Activated CD4-positive, alpha-beta T cell treated with anti-CD3 and anti-CD28 coated beads, Interleukin-2, amount 50 U/mL, for 4 hours (primary cell): ENCODE measurements at regions not wholly inside any gene's neighbourhood (a gene's known extent, or its start where the extent isn't known, plus 50 kb on each side); places are given as distances from the start of the nearest gene placed in this dataset.
"Not testable (repeated sequence)": the region's sequence is repeated elsewhere in the genome, so short reads cannot be mapped to it uniquely, and the experiment has no call there.

Experiments
- DNase-seq, 2 experiments: peaks; one replicate each; pipeline ENCODE4 v3.0.0-alpha.2; 2020

DNA sequence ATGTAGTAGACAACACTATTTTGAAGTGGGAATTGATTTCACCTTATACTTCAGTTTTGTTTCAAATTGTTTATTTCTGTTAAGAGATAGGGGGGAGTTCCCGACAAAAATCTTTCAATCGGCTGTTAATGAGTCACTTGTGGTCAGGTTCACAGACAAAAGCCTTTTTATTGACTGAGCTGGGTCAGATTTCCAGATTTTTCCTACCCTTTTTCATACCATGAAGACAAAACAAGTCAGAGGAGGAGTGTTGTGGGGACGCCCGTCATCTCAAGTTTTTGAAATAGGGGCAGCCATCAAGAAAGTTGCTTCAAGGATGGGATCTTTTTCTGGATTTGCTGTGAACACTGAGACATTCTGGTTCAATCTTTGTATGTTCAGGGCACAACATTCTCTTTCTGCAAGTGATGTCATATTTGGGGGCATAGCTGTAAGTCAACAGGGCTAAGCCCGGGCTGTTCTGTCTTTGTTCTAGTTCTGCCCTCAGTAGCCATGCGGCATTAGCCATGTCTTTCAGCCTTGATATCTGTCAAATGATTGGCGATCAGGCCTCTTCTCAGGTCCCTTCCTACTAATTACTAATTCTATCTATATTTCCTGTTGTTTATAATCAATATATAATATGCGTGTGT is 496.0 kb upstream of the MARCKS start:
- DNase-seq = no peak

DNA sequence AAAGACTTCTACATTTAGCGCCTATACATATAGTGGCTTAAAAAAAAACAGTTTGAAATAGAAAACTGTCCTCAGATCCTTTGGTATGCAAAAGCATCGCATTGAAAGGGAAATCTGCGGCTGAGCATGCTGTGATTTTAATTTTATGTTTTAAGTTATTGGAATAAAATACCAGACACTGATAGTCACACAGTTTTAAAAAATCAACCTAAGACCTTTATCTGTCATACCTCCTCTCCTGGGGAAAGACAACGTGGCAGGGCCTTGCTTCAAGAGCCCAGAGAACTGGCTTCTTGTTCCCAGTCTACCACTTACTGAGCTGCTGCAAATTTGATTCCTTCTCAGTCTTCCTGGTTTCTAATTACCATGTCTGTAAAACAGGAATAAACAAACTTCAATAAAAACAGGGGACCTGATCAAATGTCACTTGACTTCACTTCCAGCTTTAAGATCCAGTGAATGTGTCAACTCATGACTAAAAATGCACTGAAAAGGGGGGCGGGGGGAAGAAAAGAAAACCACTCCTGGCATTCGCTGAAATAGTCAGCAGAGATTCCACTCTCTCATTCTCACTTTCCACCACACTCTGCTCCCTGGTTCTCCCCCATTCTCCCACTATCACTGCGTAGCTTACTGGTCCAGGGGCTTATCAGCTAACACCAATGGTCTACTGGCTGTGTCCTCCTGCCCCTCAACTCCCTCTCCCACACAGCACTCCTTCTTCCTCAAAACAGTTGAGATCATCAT is 494.7 kb upstream of the MARCKS start:
- DNase-seq = no peak

DNA sequence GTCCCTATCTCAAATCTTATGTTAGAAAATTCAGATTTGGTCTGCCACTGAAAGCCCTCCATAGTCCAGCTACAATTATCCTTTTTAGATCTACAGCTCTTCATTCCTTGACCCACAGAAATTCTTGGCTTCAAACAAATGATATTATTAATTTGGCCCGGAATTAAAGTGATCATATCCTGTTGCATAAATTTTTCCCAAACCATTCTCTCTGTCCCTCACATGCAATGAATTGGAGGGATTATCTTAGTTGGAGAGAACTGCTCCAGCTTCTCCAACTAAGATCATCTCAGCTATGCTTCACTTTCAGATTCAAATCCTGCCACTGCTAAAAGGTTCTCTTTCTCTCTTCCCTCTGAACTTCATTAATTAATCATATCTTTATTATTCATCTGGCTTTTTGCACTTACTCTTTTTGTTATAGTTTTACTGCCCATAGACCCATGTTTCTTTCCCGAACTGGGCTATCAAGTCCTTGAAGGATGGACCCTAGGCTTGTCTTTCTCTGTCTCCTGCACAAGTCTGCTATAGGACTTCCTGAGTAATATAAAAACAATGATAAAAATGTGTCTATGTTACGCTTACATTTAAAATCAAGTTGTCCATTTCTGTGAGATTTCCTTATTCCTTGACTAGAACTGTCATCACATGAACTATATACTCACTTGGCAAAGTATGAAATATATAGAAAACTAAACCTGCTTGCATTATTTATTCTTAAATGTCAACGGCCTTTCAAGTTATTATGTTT is 493.9 kb upstream of the MARCKS start:
- no peak for DNase-seq

DNA sequence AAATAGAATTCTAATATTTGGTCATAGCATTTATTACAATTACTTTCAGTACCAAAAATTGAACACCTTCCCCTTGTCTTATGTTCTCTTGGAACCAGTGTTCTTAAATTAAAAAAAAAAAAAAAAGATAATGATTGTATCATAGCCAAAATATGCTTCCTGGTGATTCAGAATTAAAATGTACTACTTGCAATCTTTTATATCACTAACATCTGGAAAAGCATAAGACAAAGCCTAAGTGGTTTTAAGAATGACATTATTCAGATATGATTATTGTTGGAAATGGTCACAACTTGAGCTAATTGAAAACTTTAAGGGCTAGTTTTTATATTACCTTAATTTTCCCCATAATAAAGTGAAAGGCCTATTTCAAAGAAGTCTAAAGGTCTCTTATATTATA is 493.3 kb upstream of the MARCKS start:
- no peak for DNase-seq

DNA sequence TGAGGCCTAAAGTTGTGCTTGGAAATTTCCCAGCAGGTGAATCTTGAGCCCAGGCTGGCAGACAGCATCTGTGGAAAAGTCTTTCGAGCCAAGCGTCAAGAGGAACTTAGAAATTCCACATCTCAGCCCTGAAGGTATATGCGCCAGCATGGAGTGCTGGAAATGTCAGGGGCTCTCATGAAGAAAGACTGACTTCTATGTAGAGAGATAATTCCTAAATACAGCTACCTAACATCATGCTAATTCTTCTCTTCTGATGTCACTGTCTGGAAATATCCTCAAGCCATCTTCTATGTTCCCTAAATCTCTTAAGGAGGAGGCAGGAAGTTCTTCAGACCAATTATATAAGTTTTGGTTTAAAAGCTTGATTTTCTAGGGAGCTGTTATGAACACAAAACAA is 492.4 kb upstream of the MARCKS start:
- DNase-seq = no peak

DNA sequence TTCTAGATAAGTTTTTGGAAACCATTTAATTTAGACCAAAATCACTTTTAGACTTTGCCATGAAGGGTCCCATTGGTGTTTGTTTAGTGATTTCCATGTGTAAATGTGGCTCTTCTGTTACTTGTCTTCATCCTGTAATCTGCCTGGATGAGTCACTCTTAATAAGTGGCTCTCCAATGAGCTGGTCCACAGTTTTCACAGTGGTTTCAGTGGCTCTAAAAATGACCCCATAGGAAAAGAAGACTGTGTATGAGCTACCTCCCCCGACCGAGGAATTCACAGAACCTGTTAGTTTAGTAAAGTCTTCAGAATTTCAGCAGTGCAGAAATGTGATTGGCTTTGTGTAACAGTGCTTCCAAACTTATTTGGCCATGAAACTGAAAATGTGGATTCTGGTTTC is 492.0 kb upstream of the MARCKS start:
- DNase-seq = no peak

DNA sequence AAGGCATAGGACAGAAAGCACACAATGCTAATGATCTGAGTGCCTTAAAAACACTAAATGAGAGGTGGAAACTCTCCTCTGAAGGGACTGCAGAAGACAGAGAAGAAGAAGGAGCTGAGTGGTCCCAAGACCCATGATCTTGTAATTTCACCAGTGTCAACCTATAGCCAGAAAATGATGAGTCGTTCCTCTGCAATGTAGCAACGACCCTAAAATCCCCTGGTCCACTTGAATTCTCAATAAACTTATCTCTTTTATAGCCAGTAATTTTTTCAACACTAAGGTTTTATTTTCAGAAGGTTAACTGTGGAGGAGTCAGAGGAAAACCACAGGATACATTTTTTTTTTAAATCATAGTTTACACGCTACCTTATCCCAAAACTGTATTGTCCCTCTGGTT is 490.6 kb upstream of the MARCKS start:
- no peak for DNase-seq

DNA sequence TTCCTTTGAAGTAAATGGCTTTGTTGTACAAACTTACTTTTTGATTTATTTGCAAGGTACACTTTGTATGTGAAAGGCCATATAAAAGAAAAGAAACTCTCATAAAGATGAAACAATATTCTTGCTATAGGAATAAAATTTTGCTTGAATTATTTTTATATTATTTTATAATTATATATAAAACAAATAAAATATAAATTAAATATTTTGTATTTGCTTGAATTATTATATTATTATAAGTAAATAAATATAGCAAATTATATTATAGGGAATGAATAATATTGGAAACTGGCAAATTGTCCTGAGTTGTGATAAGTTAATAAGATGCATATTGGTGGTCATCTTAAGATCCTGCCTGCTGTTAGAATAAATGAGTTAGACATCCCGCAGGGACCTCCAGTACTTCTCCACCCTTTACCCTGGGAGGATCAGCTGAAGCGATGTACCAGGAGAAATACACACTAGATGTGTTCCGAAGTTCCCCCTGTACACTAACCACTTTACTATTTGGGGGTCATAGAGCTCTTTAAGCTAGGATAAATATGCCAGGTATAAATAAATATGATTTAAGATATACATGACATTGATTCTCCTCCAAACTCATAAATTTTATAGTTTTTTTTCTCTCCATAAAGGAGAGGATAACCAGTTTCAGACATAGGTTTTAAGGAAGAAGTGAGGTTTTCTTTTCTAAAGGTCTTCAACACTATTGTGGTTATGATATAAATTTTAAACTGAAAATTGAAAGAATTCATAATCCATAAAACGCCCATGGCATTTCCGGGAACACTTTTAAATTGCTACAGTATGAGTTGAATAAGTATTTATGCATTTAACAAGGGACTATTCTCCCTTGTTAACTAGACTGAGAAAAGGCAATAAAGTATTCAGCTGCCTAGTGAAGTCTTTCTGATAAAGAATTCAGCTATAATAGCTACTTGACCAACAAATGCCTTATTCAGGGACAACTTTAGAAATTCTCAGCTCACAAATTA is 486.3 kb upstream of the MARCKS start:
- DNase-seq = no peak

DNA sequence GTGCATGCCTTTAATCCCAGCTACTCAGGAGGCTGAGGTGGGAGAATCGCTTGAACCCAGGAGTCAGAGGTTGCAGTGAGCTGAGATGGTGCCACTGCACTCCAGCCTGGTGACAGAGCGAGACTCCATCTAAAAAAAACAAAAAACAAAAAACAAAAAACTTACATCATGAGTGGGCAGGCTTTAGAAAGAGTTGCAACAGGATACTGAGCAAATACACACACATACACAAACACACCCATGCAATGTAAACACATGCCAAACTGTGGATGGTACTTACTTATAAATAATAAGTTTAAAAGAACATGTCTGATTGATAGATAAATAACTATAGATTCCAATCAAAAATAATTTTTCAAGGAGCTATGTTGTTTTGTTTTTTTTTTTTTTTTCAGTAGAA is 481.7 kb upstream of the MARCKS start:
- not testable (repeated sequence) for DNase-seq

DNA sequence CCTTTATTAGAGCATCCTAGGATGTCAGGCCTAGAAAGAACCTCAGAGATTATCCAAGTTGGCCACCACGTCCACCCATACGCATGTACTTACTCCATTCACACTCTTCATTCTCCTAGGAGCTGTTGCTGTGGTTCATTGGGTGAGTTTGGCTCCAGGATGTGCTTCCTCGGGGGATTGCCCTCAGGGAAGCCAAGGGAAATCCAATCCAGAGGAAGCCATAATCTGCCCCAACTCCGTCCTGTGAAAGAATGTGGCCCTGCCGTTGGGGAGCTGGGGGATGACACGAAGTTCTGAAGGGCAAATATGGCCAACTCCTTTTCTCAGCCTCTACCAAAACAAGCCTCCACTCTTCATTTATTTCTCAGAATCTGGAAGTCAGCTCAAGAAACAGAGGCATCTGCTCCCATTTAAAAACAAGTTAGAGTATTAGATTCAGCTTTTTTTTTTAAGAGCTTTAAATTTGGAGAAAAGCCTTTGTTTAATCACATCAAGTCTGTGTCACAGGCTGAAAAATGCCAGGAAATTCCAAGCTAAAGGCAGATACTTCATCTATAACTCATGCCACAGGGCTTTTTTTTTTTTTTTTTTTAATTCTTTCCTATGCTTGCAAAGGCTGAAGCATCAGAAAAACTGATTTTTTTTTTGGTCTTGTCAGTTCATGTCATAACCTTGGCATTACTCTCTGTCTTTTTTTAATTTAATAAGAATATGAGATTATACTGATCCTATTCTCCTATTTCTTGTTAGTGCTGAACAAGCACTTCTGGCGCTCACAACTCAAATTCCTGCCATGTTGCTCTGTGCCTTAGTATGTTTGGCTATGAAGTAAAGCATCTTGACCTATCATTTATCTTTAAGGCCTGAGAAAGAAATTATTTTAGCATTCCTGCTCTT is 480.9 kb upstream of the MARCKS start:
- DNase-seq = no peak

DNA sequence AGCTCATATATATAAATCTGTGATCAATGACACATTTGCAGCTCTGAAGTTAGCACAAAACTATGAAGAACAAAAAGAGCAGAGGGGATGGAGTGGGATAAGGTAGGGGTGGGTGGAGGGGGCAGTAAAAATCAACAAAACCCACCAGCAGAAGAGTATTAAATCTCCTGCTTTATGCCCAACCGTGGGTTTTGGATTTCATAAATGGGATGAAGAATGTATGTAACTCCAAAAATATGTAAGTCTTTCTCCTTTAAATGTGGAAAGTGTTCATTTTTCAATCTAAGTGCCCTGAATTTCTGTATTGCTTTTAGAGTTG is 480.3 kb upstream of the MARCKS start:
- DNase-seq = no peak

DNA sequence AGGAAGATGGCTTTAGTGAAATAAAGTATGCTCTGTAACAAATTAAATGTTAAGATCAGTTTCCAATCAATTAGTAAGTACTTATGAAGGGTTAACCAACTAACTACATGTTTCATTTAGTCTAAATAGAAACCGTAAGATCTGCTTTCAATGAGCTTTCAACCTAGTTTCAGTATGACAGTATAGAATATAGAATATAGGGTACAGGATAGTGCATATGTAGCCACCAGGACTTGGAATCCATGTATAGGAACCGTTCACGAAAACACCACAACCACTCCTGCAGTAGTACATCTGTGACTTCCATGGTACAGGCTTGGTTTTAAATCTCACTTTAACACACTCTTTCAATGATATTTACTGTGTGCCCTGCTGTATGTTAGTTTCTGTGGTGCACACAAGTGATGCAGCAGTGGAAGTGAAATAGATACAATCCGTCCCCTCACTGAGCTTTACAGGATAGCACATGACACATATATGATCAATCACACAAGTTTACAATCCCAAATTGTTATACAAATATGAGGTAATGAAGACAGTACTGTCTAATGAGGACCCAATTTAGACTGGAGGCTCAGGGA is 479.7 kb upstream of the MARCKS start:
- no peak for DNase-seq

DNA sequence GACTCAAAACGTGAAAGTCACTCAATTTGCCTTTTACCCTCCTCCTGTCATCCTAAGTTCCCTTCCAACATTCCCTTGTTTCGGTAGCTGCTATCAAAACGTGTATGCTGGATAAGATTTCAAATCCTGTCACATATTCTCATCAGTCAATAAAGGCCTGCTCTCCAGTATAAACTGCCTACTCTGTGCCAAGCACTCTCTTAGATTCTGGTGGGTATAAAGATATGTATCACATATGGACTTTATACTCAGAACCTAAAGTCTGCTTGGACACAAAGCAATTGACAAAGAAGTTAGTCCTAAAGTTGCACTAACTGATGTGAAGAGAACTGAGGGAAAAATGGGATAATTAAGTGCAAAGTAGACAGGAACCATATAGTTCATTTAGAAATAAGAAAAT is 476.6 kb upstream of the MARCKS start:
- DNase-seq = no peak

DNA sequence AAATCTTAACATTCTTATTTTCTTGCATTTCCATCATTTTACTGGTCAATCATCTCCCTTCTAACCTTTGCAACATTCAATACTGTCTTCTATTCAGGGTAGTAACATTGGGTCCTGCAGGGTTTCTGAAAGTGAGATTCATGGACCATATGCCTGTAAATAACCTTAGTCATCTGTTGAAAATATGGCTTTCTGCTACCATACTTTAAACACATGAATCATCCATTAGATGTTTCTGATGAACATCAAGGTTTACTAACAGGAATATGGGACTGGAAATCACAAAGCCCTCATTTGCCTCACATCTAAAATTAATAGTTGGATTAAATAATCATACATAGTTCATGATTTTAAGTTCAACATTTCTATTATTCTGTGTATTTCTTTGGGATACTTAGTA is 475.9 kb upstream of the MARCKS start:
- DNase-seq = no peak

DNA sequence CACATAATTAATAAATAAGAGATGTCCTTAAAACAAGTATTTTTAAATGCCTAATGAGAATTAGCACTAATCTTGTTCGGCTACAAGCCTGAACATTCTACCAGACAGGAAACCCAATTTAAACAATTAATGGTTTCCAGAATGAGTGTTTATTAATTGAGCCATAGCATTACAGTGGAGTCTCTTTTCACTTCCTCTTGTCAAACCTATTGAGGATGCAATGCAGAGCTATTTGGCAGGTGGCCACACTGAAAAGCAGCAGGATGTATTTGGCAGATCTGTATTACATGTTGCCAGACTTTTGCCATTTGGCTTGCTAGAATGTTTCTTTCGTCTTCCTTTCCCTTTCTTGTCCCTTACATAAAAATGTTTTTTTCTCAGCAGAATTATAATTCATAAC is 475.2 kb upstream of the MARCKS start:
- no peak for DNase-seq

DNA sequence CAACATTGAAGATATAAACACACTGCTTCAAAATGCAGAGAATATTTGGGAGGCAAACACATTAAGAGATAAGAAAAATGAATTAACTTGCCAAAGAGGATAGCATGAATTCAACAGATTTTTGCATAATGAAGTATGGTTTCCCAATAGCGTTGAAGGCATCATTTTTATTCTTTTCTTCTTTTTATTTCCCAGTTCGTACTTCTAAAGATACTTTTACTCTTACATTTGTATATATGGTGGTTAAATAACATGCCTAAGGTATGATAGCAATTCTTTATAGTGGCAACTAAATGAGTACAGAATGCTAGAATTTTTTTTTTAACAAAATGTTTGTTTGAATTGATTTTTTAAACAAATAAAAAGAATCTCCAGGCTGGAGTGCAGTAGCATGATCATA is 473.4 kb upstream of the MARCKS start:
- no peak for DNase-seq

DNA sequence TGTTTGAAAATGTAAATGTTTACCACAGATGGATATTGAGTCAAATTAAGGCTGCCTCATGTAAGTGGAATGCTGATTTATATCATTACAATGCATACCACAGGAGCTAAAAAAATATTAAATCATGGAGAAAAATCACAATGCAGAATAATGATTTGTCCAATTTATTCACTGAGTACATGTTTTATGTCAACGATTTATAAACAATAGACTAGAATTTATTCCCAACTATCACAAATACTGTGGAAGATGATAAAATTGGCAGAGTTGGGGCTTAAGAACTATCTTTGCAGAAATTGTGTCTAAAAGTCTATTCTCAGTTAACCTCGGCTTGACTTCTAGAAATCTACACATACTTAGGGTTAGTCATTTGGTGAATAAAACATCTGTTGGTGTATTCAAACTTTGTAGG is 472.1 kb upstream of the MARCKS start:
- no peak for DNase-seq

DNA sequence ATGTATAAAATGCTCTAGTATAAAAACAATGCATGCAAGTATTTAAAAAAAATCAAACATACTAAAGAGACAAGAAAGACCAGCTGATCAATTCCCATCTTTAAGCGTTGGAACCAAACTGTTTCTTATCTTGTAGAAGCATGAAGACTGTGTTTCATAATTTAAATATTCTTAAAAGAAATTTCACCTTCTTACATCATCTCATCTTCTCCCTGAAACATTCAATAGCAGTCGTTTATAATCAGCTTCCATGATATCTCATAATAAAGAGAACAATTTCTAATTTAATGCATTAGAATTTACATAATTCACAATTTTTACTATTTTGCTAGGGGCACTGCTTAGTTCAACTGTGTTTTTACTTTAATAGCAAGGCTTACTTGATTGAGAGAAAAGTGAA is 468.1 kb upstream of the MARCKS start:
- DNase-seq = no peak

DNA sequence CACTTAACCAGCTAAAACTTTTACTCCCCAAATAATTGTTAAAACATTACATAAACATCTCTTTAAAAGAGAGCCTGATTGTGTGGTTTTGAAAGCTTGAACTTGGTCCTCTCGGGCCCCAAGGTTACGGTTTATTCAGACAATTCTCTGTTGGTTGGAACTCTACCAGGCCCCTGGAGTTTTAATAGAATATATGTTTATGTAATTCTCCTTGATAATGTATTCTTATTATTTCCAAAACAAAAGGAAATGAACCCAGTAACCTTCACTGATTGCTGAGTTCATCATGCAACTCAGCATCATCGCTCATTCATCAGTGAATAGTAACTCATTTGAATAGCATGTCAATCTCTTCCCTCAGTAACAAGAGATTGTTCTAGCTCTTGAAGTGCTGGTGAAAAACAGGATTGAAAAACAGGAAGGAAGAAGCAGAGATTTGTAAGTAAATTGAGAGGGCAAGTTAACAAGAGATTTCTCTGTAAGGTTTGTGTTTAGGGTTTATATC is 464.5 kb upstream of the MARCKS start:
- DNase-seq = no peak

DNA sequence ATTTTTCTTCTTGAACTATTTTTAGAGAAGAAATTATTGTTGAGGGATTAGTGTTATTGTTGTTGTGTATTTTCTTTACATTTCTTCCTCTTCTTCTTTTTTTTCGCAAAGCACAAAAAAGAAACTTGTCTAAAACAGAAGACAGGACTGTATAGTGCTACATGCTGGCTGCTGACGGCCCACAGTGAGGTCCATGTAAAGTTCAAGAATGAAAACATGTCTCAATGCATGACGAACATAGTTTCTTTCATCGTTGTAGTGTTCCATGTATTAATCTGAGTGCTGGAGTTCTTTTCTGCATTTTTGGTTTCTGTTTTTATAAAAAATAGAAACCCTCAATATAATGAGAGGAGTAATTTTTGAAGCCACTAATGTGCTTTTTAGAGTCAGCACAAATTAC is 462.9 kb upstream of the MARCKS start:
- no peak for DNase-seq

DNA sequence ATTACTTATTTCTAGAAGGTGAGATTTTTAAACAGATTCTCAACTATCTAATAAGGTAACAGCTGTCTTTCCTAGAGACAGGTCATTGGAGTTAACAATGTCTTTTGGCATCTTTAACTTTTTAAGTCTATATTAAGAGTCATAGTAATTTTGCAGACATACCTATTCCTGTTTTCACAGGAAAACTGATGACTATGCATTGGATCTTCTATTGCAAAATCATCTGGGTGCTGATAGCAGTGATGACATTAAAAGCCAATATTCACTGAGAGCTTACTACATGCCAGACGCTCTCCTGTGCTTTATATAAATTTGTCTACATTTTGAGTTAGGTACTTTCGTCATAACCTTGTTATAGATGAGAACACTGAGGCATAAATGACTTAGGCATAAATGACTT is 462.4 kb upstream of the MARCKS start:
- no peak for DNase-seq
